Panc1 (cell line): ENCODE measurements at regions not wholly inside any gene's neighbourhood (a gene's known extent, or its start where the extent isn't known, plus 50 kb on each side); places are given as distances from the start of the nearest gene placed in this dataset.

Source experiments
- ATAC-seq: fragments of 200-7000 bp; cut with Tn5 transposase; 2 replicates; pipeline ENCODE4 v1.9.1; 2020; ENCODE audit warnings: mild to moderate bottlenecking, moderate library complexity
- BruUV-seq: library from RNA; stranded (reverse); fragments of 400-500 nt; replicated peaks from 2 replicates; lab custom pipeline; 2021; lab: Mats Ljungman, UMichigan
- CTCF ChIA-PET: fragments of 300-600 bp; sonication (Branson Sonifier 250); formaldehyde crosslinking; loops from one replicate; lab custom pipeline; 2022; ENCODE audit warnings: antibody characterized with exemption; lab: Charles Lee
- POLR2A ChIA-PET: fragments of 300-600 bp; sonication (Branson Sonifier 250); formaldehyde crosslinking; loops from one replicate; lab custom pipeline; 2022; ENCODE audit warnings: antibody characterized with exemption; lab: Charles Lee
- DNase-seq: peaks from one replicate; pipeline ENCODE4 v3.0.0-alpha.2; 2010; ENCODE audit warnings: low read depth, low spot score
- H3K27ac ChIP-seq: 2 replicates; pipeline ENCODE4 v1.5.1; 2011; ENCODE audit warnings: mild to moderate bottlenecking, low read length, inconsistent platforms
- H3K27me3 ChIP-seq: fragments of 200-500 bp; sonication (Bioruptor generic); 2 replicates; pipeline ENCODE4 v1.6.0; 2014; ENCODE audit warnings: low read length, inconsistent platforms; ENCODE audit not compliant: control insufficient read depth, insufficient read depth
- H3K36me3 ChIP-seq: fragments of 200-500 bp; sonication (Bioruptor generic); 2 replicates; pipeline ENCODE4 v1.5.1; 2014; ENCODE audit warnings: inconsistent platforms, mild to moderate bottlenecking, low read length, moderate library complexity; ENCODE audit not compliant: control insufficient read depth, insufficient read depth
- H3K4me1 ChIP-seq: 2 replicates; pipeline ENCODE4 v1.5.1; 2011; ENCODE audit warnings: inconsistent platforms, mild to moderate bottlenecking, low read length, moderate library complexity; ENCODE audit not compliant: control insufficient read depth, insufficient read depth
- H3K4me3 ChIP-seq, 2 experiments: 2 replicates each; pipeline ENCODE4 v1.5.1; 2011 to 2012; ENCODE audit warnings: low read depth in 2 of 2, low read length in 2 of 2, mild to moderate bottlenecking in 2 of 2, inconsistent platforms in 1 of 2, moderate library complexity in 1 of 2
- H3K9me3 ChIP-seq: fragments of 200-500 bp; sonication (Bioruptor generic); 2 replicates; pipeline ENCODE4 v1.5.1; 2014; ENCODE audit warnings: low read depth, mild to moderate bottlenecking, inconsistent platforms, low read length, moderate library complexity; ENCODE audit not compliant: control insufficient read depth, insufficient read depth
- CTCF ChIP-seq: fragments of 450-650 bp; IDR thresholded peaks from 2 replicates; pipeline ENCODE4 v1.5.1; 2017; ENCODE audit warnings: mild to moderate bottlenecking
- POLR2AphosphoS5 ChIP-seq: IDR thresholded peaks from 2 replicates; pipeline ENCODE4 v1.6.1; 2012; ENCODE audit warnings: mild to moderate bottlenecking, low read depth, low read length, moderate library complexity
- REST ChIP-seq, 2 experiments: IDR thresholded peaks; 2 replicates each; pipeline ENCODE4 v1.6.1; 2011 to 2012; ENCODE audit warnings: low read depth in 2 of 2, control low read depth in 1 of 2, low read length in 1 of 2, mild to moderate bottlenecking in 1 of 2, moderate library complexity in 1 of 2; ENCODE audit not compliant: insufficient read depth in 1 of 2
- SIN3A ChIP-seq: IDR thresholded peaks from 2 replicates; pipeline ENCODE4 v1.6.1; 2012; ENCODE audit warnings: low read depth, mild to moderate bottlenecking, low read length, moderate library complexity, borderline replicate concordance; ENCODE audit not compliant: insufficient read depth
- TCF7L2 ChIP-seq: IDR thresholded peaks from 2 replicates; pipeline ENCODE4 v1.6.1; 2011; ENCODE audit warnings: mild to moderate bottlenecking, low read depth, low read length, inconsistent platforms
- in situ Hi-C: cut with HindIII; loops from 2 replicates; pipeline ENCODE4 v1.10.0; 2016; ENCODE audit warnings: low sequenced_read_pairs, low pct_unique_long_range_greater_than_20kb
- intact Hi-C: fragments of 100-400 bp; cut with micrococcal nuclease; formaldehyde crosslinking; loops from one replicate; pipeline ENCODE4 v1.10.0; 2022; ENCODE audit not compliant: unreplicated experiment

GRCh38 chr3:18738393-18739098, 313.4 kb upstream of the SATB1 start:
- BruUV-seq: no TSS peak
- in situ Hi-C loops: no loop called here
- TF ChIP-seq CTCF: no peak
- TF ChIP-seq TCF7L2: no peak
- TF ChIP-seq REST (IDR thresholded peaks at IDR 0.05; ENCODE audit: insufficient read depth in 1 of 2, low read depth in 2 of 2, low read length in 1 of 2): no peak
- TF ChIP-seq POLR2AphosphoS5: no peak
- no peak for TF ChIP-seq SIN3A

GRCh38 chr3:18735005-18735404, 309.9 kb upstream of the SATB1 start:
- no peak for DNase-seq
- POLR2A ChIA-PET: no interaction called here
- ATAC-seq: no peak

More at GRCh38 chr3:18738393-18739098, 313.4 kb upstream of the SATB1 start:
- no peak for ATAC-seq
- H3K36me3 ChIP-seq: no peaks in the 10 kb centered on the region
- H3K9me3 ChIP-seq: no peaks in the 10 kb centered on the region
- CTCF ChIA-PET: no interaction called here
- H3K27ac ChIP-seq: no peak overlapping the region
- POLR2A ChIA-PET: no interaction called here
- DNase-seq: no peak
- intact Hi-C loops: no loop called here
- H3K4me1 ChIP-seq: no peaks in the 10 kb centered on the region
- H3K27me3 ChIP-seq: no peaks in the 10 kb centered on the region
- H3K4me3 ChIP-seq: no peak overlapping the region

More at GRCh38 chr3:18735005-18735404, 309.9 kb upstream of the SATB1 start:
- H3K4me3 ChIP-seq: no peak overlapping the region
- H3K9me3 ChIP-seq: no peaks in the 10 kb centered on the region
- in situ Hi-C loops (no loop called here), intact Hi-C loops (no loop called here)
- no peaks in the 10 kb centered on the region for H3K4me1 ChIP-seq
- CTCF ChIA-PET: no interaction called here
- no TSS peak for BruUV-seq
- H3K27me3 ChIP-seq: no peaks in the 10 kb centered on the region
- TF ChIP-seq SIN3A: no peak
- TF ChIP-seq CTCF: no peak
- no peak for TF ChIP-seq REST (IDR thresholded peaks at IDR 0.05; ENCODE audit: insufficient read depth in 1 of 2, low read depth in 2 of 2, low read length in 1 of 2)
- no peak for TF ChIP-seq POLR2AphosphoS5
- TF ChIP-seq TCF7L2: no peak
- no peaks in the 10 kb centered on the region for H3K36me3 ChIP-seq
- H3K27ac ChIP-seq: no peak overlapping the region
